ENCODE measurements at regions not wholly inside any gene's neighbourhood (a gene's known extent, or its start where the extent isn't known, plus 50 kb on each side); places are given as distances from the start of the nearest gene placed in this dataset.

DNA sequence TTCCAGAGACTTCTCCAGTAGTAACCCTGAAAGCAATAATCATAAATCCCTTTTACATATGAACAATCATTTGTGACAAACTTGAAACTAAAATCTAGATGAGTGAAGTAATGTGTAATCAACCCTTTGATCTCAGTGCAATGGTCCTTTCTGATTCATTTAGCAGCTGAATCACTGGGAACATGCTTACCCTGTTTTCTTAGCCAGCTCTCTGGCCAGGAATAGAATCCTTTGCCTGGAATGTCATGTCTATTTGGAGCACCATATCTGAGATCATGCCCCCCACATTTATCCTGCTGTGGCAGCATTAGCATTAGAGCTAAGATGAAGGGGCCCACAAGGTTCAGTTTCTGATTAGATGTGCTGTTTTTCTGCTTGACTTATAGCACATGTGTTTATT is 309.8 kb downstream of the OXSM start:
- ChIA-PET POLR2A (no interaction called here), CTCF (ENCODE audit: low intra/inter-chr PET ratio, low total read pairs) (no interaction called here)
- Histone ChIP-seq H3K36me3 (replicated peaks in 1 of 2; ENCODE audit: control insufficient read depth in 1 of 2, insufficient read depth in 2 of 2, low read length in 2 of 2) (no peaks in the 10 kb centered on the region), H2AFZ (ENCODE audit: low read length) (no peak overlapping the region), H3K9ac (ENCODE audit: insufficient read depth, low read depth, low read length) (no peak overlapping the region), H3K27me3 (ENCODE audit: control insufficient read depth in 1 of 2, insufficient read depth in 2 of 2, low read length in 2 of 2) (no peaks in the 10 kb centered on the region), H3K4me3 (replicated peaks in 1 of 3; ENCODE audit: insufficient read depth in 1 of 3, low read depth in 2 of 3, low read length in 3 of 3) (no peak overlapping the region), H3K4me2 (ENCODE audit: low read depth, low read length) (no peak overlapping the region), H4K20me1 (ENCODE audit: insufficient read depth, low read length) (no peaks in the 10 kb centered on the region), H3K9me3 (ENCODE audit: low read length) (peaks cover 72% of the 10 kb centered on the region), H3K4me1 (ENCODE audit: insufficient read depth, low read length) (no peaks in the 10 kb centered on the region), H3K79me2 (ENCODE audit: insufficient read depth, low read length) (no peaks in the 10 kb centered on the region), H3K27ac (ENCODE audit: extremely low read length, insufficient read depth, low read length) (no peak overlapping the region)
- in situ Hi-C loops (cut with HindIII; ENCODE audit: extremely low pct_ligation_motif_present, low pct_unique_long_range_greater_than_20kb): no loop called here
- no TSS peak for BruUV-seq (replicated peaks)
- DNase-seq (ENCODE audit: low spot score): no peak
- intact Hi-C loops (cut with micrococcal nuclease; ENCODE audit: unreplicated experiment): no loop called here
- FAIRE-seq: no peak
- ATAC-seq: no peak
- TF ChIP-seq ZNF747 (CRISPR knock-in tag; IDR thresholded peaks at IDR 0.05; ENCODE audit: borderline replicate concordance) (no peak), ZNF337 (CRISPR knock-in tag; IDR thresholded peaks at IDR 0.05; ENCODE audit: borderline replicate concordance, low read depth) (no peak)
- TF ChIP-seq, protein P1, sequence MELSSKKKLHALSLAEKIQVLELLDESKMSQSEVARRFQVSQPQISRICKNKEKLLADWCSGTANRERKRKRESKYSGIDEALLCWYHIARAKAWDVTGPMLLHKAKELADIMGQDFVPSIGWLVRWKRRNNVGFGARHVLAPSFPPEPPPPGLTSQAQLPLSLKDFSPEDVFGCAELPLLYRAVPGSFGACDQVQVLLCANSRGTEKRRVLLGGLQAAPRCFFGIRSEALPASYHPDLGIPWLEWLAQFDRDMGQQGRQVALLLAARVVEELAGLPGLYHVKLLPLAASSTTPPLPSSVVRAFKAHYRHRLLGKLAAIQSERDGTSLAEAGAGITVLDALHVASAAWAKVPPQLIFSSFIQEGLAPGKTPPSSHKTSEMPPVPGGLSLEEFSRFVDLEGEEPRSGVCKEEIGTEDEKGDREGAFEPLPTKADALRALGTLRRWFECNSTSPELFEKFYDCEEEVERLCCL (CRISPR knock-in tag; IDR thresholded peaks at IDR 0.05; ENCODE audit: borderline replicate concordance): no peak

DNA sequence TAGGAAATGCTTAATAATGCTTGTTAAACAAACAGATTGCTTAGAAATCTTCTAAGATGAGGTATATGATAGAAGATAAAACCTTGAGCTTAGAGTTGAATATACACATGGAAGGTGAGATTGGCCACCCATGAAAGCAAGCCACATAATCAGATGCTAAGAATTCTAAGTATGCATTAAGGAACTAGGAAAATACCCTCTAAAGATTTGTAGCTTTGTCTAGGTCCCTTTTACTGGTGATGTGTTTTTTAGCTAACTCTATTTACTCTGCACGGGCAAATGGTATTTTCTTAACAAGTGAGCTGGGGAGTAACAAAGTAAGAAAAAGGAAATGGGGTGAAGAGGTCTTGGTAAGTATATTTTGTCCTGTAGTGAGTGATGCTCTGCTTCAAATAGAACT is 310.3 kb downstream of the OXSM start:
- no peaks in the 10 kb centered on the region for H3K36me3 ChIP-seq (replicated peaks in 1 of 2; ENCODE audit: control insufficient read depth in 1 of 2, insufficient read depth in 2 of 2, low read length in 2 of 2)
- no peak overlapping the region for H3K4me2 ChIP-seq (ENCODE audit: low read depth, low read length)
- no peak overlapping the region for H2AFZ ChIP-seq (ENCODE audit: low read length)
- peaks cover 74% of the 10 kb centered on the region for H3K9me3 ChIP-seq (ENCODE audit: low read length)
- in situ Hi-C loops (cut with HindIII; ENCODE audit: extremely low pct_ligation_motif_present, low pct_unique_long_range_greater_than_20kb) (no loop called here), intact Hi-C loops (cut with micrococcal nuclease; ENCODE audit: unreplicated experiment) (no loop called here)
- H3K4me1 ChIP-seq (ENCODE audit: insufficient read depth, low read length): no peaks in the 10 kb centered on the region
- no peaks in the 10 kb centered on the region for H3K79me2 ChIP-seq (ENCODE audit: insufficient read depth, low read length)
- no peak for ATAC-seq
- BruUV-seq (replicated peaks): no TSS peak
- no peaks in the 10 kb centered on the region for H3K27me3 ChIP-seq (ENCODE audit: control insufficient read depth in 1 of 2, insufficient read depth in 2 of 2, low read length in 2 of 2)
- H3K27ac ChIP-seq (ENCODE audit: extremely low read length, insufficient read depth, low read length): no peak overlapping the region
- no peak for FAIRE-seq
- WGBS (ENCODE audit: low lambda C conversion rate): 0% methylated on average over 1 of the region's 1 CpG
- no peak overlapping the region for H3K4me3 ChIP-seq (replicated peaks in 1 of 3; ENCODE audit: insufficient read depth in 1 of 3, low read depth in 2 of 3, low read length in 3 of 3)
- POLR2A ChIA-PET: no interaction called here
- no peaks in the 10 kb centered on the region for H4K20me1 ChIP-seq (ENCODE audit: insufficient read depth, low read length)
- CTCF ChIA-PET (ENCODE audit: low intra/inter-chr PET ratio, low total read pairs): no interaction called here
- DNase-seq (ENCODE audit: low spot score): no peak
- no peak overlapping the region for H3K9ac ChIP-seq (ENCODE audit: insufficient read depth, low read depth, low read length)
- TF ChIP-seq NCOA1 (CRISPR knock-in tag; IDR thresholded peaks at IDR 0.05) (no peak), TFDP2 (CRISPR knock-in tag; IDR thresholded peaks at IDR 0.05) (no peak), NR3C1 (CRISPR knock-in tag; IDR thresholded peaks at IDR 0.05) (no peak), SIX1 (CRISPR knock-in tag; IDR thresholded peaks at IDR 0.05; ENCODE audit: borderline replicate concordance) (no peak), ZFP37 (CRISPR knock-in tag; IDR thresholded peaks at IDR 0.05; ENCODE audit: borderline replicate concordance) (no peak), ZNF577 (CRISPR knock-in tag; IDR thresholded peaks at IDR 0.05; ENCODE audit: borderline replicate concordance, low read depth) (no peak), NAIF1 (CRISPR knock-in tag; IDR thresholded peaks at IDR 0.05; ENCODE audit: borderline replicate concordance) (no peak), ZNF761 (CRISPR knock-in tag; conservative IDR thresholded peaks at IDR 0.05) (no peak)
- TF ChIP-seq, protein P2, sequence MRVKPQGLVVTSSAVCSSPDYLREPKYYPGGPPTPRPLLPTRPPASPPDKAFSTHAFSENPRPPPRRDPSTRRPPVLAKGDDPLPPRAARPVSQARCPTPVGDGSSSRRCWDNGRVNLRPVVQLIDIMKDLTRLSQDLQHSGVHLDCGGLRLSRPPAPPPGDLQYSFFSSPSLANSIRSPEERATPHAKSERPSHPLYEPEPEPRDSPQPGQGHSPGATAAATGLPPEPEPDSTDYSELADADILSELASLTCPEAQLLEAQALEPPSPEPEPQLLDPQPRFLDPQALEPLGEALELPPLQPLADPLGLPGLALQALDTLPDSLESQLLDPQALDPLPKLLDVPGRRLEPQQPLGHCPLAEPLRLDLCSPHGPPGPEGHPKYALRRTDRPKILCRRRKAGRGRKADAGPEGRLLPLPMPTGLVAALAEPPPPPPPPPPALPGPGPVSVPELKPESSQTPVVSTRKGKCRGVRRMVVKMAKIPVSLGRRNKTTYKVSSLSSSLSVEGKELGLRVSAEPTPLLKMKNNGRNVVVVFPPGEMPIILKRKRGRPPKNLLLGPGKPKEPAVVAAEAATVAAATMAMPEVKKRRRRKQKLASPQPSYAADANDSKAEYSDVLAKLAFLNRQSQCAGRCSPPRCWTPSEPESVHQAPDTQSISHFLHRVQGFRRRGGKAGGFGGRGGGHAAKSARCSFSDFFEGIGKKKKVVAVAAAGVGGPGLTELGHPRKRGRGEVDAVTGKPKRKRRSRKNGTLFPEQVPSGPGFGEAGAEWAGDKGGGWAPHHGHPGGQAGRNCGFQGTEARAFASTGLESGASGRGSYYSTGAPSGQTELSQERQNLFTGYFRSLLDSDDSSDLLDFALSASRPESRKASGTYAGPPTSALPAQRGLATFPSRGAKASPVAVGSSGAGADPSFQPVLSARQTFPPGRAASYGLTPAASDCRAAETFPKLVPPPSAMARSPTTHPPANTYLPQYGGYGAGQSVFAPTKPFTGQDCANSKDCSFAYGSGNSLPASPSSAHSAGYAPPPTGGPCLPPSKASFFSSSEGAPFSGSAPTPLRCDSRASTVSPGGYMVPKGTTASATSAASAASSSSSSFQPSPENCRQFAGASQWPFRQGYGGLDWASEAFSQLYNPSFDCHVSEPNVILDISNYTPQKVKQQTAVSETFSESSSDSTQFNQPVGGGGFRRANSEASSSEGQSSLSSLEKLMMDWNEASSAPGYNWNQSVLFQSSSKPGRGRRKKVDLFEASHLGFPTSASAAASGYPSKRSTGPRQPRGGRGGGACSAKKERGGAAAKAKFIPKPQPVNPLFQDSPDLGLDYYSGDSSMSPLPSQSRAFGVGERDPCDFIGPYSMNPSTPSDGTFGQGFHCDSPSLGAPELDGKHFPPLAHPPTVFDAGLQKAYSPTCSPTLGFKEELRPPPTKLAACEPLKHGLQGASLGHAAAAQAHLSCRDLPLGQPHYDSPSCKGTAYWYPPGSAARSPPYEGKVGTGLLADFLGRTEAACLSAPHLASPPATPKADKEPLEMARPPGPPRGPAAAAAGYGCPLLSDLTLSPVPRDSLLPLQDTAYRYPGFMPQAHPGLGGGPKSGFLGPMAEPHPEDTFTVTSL (CRISPR knock-in tag; IDR thresholded peaks at IDR 0.05; ENCODE audit: borderline replicate concordance): no peak

All from HepG2 (cell line).